ENCODE measurements at regions not wholly inside any gene's neighbourhood (a gene's known extent, or its start where the extent isn't known, plus 50 kb on each side); places are given as distances from the start of the nearest gene placed in this dataset.

- no peak overlapping the region for H3K27ac ChIP-seq
- no peaks in the 10 kb centered on the region for H3K36me3 ChIP-seq
- peaks cover 0 to 4% of the 10 kb centered on the region in 2 donors for H3K9me3 ChIP-seq
- DNase-seq (ENCODE audit: low spot score in 2 of 2): no peak
- no peaks in the 10 kb centered on the region for H3K4me1 ChIP-seq
- intact Hi-C loops (cut with DNase I): no loop called here
- TF ChIP-seq, protein P1, sequence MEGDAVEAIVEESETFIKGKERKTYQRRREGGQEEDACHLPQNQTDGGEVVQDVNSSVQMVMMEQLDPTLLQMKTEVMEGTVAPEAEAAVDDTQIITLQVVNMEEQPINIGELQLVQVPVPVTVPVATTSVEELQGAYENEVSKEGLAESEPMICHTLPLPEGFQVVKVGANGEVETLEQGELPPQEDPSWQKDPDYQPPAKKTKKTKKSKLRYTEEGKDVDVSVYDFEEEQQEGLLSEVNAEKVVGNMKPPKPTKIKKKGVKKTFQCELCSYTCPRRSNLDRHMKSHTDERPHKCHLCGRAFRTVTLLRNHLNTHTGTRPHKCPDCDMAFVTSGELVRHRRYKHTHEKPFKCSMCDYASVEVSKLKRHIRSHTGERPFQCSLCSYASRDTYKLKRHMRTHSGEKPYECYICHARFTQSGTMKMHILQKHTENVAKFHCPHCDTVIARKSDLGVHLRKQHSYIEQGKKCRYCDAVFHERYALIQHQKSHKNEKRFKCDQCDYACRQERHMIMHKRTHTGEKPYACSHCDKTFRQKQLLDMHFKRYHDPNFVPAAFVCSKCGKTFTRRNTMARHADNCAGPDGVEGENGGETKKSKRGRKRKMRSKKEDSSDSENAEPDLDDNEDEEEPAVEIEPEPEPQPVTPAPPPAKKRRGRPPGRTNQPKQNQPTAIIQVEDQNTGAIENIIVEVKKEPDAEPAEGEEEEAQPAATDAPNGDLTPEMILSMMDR (IDR thresholded peaks at IDR 0.05): no peak
- H3K27me3 ChIP-seq: no peaks in the 10 kb centered on the region
- H3K4me3 ChIP-seq: no peak overlapping the region
These were observed 538.0 kb downstream of the PTPRU start for GRCh38 chr1:29774355-29774754.

GRCh38 chr1:29772584-29773100, 536.3 kb downstream of the PTPRU start:
- H3K4me3 ChIP-seq: no peak overlapping the region
- no peak for DNase-seq (ENCODE audit: low spot score in 2 of 2)
- TF ChIP-seq, protein P1 (IDR thresholded peaks at IDR 0.05): no peak
- no peaks in the 10 kb centered on the region for H3K27me3 ChIP-seq
- intact Hi-C loops (cut with DNase I): no loop called here
- H3K27ac ChIP-seq: no peak overlapping the region
- no peaks in the 10 kb centered on the region for H3K36me3 ChIP-seq
- peaks cover 0 to 4% of the 10 kb centered on the region in 2 donors for H3K9me3 ChIP-seq
- H3K4me1 ChIP-seq: no peaks in the 10 kb centered on the region

DNA sequence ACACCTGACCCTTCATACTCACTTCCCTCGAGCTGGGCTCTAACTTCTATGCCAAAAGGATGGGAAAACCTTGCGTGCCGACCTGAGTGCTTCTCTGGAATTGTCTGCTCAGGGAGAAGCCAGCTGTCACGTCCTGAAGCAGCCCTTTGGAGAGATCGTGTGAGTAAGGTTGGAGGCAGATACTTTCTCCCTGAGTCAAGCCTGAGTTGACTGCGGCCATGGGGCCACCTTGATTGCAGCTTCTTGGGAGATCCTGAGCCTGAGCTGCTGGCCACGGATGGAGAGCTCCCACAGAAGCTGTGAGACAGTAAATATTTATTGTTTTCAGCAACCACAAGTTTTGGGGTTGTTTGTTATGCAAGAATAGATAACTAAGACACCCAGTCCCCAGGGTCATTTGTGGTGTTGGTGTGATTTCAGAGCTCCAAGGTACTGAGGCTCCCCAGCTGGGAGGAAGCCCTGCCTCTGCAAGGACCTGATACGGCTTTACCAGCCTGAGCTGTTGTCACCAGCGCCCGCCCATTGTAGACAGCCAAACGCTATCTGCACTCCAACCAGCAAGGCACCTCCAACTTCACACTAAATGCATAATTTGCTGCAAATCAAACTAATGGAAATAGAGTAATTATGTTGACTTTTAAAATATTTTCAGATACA, 531.6 kb downstream of the PTPRU start:
- intact Hi-C loops (cut with DNase I): no loop called here
- no peaks in the 10 kb centered on the region for H3K4me1 ChIP-seq
- TF ChIP-seq, protein P1 (IDR thresholded peaks at IDR 0.05): no peak

DNA sequence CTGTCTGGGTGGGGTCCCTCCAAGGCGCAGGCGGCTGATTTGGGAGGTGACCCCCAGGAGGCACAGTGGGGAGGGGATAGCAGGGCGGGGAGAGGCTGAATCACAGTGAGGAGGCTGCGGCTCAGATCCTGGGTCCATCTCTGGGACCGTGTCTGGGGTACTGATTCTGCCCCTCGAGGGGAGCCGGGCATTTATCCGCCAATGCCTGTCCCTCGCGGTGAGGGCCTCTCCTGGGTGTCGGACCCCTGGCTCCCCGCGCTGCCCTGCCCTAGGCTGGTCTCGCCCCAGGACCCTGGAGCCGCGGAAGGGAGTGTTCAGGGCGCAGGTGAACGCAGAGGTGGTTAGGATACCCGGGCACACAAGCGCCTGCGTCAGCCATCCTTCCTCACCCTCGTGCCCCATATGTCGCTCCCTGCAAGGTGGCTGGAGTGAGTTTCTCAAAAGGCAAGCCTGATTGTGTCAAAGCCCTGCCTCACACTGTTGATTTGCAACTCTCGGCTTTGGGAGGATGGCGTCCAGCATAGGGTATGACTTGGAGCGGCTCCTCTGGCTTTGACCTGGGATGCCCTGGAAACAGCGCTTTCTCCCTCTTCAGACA, 530.9 kb downstream of the PTPRU start:
- TF ChIP-seq, protein P1 (IDR thresholded peaks at IDR 0.05): no peak
- intact Hi-C loops (cut with DNase I): no loop called here
- no peaks in the 10 kb centered on the region for H3K36me3 ChIP-seq

More for the DNA sequence above, 531.6 kb downstream of the PTPRU start:
- no peak overlapping the region for H3K27ac ChIP-seq
- H3K27me3 ChIP-seq: no peaks in the 10 kb centered on the region
- H3K36me3 ChIP-seq: no peaks in the 10 kb centered on the region
- no peak overlapping the region for H3K4me3 ChIP-seq
- DNase-seq (ENCODE audit: low spot score in 2 of 2): no peak
- peaks cover 0 to 3% of the 10 kb centered on the region in 2 donors for H3K9me3 ChIP-seq

DNA sequence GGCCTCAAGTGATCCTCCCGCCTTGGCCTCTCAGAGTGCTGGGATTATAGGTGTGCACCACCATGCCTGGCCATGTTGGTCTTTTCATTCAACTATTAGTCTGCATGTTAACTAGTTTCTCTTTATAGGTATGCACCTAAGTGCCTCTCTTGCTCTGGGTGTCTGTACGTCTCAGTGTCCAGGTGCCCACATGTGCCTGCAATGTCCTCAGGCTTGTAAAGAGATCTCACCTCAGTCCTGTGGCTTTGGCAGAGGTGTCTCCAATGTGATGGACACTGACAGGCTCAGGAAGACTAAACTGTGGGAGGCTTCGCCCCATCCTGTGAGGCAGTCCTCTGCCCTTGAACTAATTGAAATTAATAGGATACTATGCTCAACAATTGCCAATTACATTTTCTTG, 526.3 kb downstream of the PTPRU start:
- DNase-seq (ENCODE audit: low spot score in 2 of 2): no peak
- Histone ChIP-seq H3K27me3 (no peaks in the 10 kb centered on the region), H3K4me3 (no peak overlapping the region), H3K9me3 (peaks cover 0 to 3% of the 10 kb centered on the region in 2 donors), H3K27ac (no peak overlapping the region), H3K4me1 (no peaks in the 10 kb centered on the region), H3K36me3 (no peaks in the 10 kb centered on the region)
- TF ChIP-seq, protein P1 (IDR thresholded peaks at IDR 0.05): no peak
- intact Hi-C loops (cut with DNase I): no loop called here

More for the DNA sequence above, 530.9 kb downstream of the PTPRU start:
- Histone ChIP-seq H3K9me3 (peaks cover 0 to 3% of the 10 kb centered on the region in 2 donors), H3K27ac (no peak overlapping the region), H3K4me3 (no peak overlapping the region), H3K4me1 (no peaks in the 10 kb centered on the region), H3K27me3 (no peaks in the 10 kb centered on the region)
- DNase-seq (ENCODE audit: low spot score in 2 of 2): no peak
